ENCODE measurements at regions not wholly inside any gene's neighbourhood (a gene's known extent, or its start where the extent isn't known, plus 50 kb on each side); places are given as distances from the start of the nearest gene placed in this dataset.

DNA sequence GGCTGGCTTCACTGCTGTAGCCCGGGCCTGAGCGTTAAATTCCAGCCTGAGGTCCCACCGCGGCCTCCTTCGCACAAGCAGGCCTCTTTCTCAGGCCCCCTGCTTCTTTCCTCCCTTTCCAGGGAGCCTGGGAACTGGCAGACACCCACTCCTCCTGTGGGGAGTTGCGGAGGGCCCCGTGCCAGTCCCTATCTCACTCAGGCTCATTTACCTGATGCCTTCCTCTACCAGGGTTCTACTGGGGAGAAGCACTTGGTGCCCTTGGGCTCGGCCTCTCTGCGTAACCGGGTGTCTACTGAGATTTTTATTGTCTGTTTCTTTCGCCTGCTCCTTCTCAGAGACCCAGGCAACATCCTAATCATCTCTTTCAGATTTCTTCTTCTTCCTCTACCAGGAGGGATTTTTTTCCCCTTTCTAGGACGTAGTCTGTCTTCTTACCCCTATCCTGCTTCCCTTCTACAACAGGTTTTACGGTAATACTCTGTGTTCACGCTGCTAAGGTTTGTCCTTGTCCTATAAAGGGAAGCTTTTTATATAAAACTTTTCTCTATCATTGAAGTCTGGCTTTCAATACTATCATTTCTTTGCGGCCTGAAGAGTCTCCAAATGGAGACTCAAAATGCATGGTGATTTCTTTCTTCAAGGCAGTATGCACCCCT, 135.4 kb upstream of the GPR12 start:
- H3K4me3 ChIP-seq (ENCODE audit: control insufficient read depth, low read depth, low read length), result no peak overlapping the region
- DNase-seq (ENCODE audit: low read depth), result no peak
- TF ChIP-seq, protein P1, sequence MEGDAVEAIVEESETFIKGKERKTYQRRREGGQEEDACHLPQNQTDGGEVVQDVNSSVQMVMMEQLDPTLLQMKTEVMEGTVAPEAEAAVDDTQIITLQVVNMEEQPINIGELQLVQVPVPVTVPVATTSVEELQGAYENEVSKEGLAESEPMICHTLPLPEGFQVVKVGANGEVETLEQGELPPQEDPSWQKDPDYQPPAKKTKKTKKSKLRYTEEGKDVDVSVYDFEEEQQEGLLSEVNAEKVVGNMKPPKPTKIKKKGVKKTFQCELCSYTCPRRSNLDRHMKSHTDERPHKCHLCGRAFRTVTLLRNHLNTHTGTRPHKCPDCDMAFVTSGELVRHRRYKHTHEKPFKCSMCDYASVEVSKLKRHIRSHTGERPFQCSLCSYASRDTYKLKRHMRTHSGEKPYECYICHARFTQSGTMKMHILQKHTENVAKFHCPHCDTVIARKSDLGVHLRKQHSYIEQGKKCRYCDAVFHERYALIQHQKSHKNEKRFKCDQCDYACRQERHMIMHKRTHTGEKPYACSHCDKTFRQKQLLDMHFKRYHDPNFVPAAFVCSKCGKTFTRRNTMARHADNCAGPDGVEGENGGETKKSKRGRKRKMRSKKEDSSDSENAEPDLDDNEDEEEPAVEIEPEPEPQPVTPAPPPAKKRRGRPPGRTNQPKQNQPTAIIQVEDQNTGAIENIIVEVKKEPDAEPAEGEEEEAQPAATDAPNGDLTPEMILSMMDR (conservative IDR thresholded peaks at IDR 0.05; ENCODE audit: control insufficient read depth, insufficient read depth, low read depth, low read length), result no peak

DNA sequence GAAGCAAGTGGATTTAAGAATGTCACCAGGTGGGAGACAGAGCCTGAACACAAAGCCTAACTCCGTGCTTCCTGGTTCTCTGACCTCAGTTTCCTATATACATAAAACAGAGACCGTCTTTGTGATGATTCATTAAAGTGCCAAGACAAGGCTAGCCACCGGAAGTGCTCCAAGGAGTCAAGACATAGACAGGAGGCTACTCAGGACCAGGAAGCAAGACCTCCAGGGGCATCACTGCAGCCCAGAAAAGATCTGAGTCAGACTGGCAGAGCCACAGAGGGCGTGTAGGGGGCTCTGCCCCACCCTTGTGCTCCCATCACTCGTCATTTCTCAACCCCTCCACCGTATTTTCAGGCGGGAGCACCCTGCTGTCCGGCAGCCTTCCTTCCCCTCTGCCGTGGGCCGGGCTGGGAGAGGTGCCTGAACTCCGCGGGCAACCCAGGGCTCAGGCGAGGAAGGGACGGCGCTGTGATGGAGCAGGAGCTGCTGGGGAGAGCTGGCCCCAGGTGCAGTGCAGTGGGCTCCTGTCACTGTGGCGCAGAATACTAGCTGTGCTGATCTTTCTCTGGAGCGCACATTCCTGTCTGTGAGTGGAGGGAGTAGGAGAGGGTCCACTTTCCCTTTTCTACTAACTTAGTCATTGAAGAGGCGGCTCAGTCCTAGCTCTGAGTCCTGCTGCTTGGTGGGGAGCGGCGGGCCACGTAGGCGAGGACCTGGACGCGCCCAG, 134.7 kb upstream of the GPR12 start:
- no peak overlapping the region for H3K4me3 ChIP-seq (ENCODE audit: control insufficient read depth, low read depth, low read length)
- DNase-seq (ENCODE audit: low read depth), result no peak
- TF ChIP-seq, protein P1 (conservative IDR thresholded peaks at IDR 0.05; ENCODE audit: control insufficient read depth, insufficient read depth, low read depth, low read length), result no peak

DNA sequence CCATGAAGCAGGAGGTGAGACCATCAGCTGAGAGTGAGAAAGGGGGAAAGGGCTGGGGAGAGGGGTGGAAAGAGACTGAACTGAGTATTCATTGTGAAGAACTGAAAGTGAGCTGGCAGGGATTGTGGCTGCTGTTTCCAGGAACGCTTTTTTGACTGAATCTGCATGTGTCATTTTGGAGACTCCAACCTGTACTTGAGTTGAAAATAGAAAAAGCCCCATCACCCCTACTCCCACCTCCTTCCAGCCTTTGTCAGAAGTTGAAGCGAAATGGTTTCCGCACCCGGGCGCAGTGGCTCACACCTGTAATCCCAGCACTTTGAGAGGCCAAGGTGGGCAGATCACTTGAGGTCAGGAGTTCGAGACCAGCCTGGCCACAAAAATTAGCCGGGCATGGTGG, 128.0 kb upstream of the GPR12 start:
- H3K4me3 ChIP-seq (ENCODE audit: control insufficient read depth, low read depth, low read length), result no peak overlapping the region
- DNase-seq (ENCODE audit: low read depth), result no peak
- TF ChIP-seq, protein P1 (conservative IDR thresholded peaks at IDR 0.05; ENCODE audit: control insufficient read depth, insufficient read depth, low read depth, low read length), result no peak

GRCh38 chr13:26887594-26887993, 127.0 kb upstream of the GPR12 start:
- H3K4me3 ChIP-seq (ENCODE audit: control insufficient read depth, low read depth, low read length), result no peak overlapping the region
- DNase-seq (ENCODE audit: low read depth), result no peak
- TF ChIP-seq, protein P1 (conservative IDR thresholded peaks at IDR 0.05; ENCODE audit: control insufficient read depth, insufficient read depth, low read depth, low read length), result no peak

DNA sequence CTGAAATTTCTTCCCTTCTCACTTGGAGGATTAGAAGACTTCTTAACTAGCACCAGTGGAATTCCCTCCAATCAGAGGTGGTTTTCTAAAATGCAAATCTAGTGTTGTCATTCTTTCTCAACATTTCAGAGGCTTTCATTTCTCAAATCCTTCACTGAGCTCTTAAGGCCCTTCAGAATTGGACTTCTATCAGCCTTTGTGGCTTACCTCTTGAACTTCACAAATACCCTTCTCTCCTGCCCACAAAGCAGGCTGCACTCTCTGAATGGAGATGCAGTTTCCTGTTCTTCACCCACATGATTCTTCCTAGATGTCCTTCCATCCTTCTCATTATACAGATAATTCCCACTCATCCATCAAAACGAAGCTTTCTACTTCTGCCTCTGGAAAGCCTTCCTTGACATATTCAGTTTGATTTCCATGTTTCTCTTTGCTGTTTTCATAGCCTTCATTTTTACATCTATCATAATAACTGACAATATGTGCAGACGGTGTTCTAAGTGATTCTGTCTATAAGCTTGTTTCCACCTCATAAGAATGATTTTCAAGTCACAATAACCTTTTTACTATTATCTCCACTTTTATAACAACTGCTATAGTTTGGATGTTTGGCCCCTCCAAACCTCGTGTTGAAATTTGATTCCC, 123.1 kb upstream of the GPR12 start:
- no peak for DNase-seq (ENCODE audit: low read depth)
- H3K4me3 ChIP-seq (ENCODE audit: control insufficient read depth, low read depth, low read length), result no peak overlapping the region
- TF ChIP-seq, protein P1 (conservative IDR thresholded peaks at IDR 0.05; ENCODE audit: control insufficient read depth, insufficient read depth, low read depth, low read length), result no peak

- TF ChIP-seq, protein P1 (conservative IDR thresholded peaks at IDR 0.05; ENCODE audit: control insufficient read depth, insufficient read depth, low read depth, low read length), result no peak
- no peak overlapping the region for H3K4me3 ChIP-seq (ENCODE audit: control insufficient read depth, low read depth, low read length)
- no peak for DNase-seq (ENCODE audit: low read depth)
These were observed 122.1 kb upstream of the GPR12 start for GRCh38 chr13:26882731-26883130.
